NCI-H82 (cell line): ENCODE measurements at regions not wholly inside any gene's neighbourhood (a gene's known extent, or its start where the extent isn't known, plus 50 kb on each side); places are given as distances from the start of the nearest gene placed in this dataset.

Experiments
- DNase-seq: peaks from one replicate; lab custom pipeline; 2025; lab: John Stamatoyannopoulos, UW

- no peak for DNase-seq
Measured at GRCh38 chr7:133191787-133192186, 61.1 kb upstream of the EXOC4 start.

- no peak for DNase-seq
Measured at GRCh38 chr7:133195868-133196267, 57.0 kb upstream of the EXOC4 start.

- DNase-seq = no peak
Measured at GRCh38 chr7:133196856-133197612, 55.8 kb upstream of the EXOC4 start.

- no peak for DNase-seq
Measured at GRCh38 chr7:133197972-133198544, 54.8 kb upstream of the EXOC4 start.

GRCh38 chr7:133199831-133200230 lies 53.0 kb upstream of the EXOC4 start:
- DNase-seq = no peak

GRCh38 chr7:133201470-133201869 lies 51.4 kb upstream of the EXOC4 start:
- no peak for DNase-seq

GRCh38 chr7:133202942-133203341 lies 49.9 kb upstream of the EXOC4 start:
- DNase-seq = no peak
